K562 (cell line): ENCODE measurements at regions not wholly inside any gene's neighbourhood (a gene's known extent, or its start where the extent isn't known, plus 50 kb on each side); places are given as distances from the start of the nearest gene placed in this dataset.

Source experiments
- ARID3A ChIP-seq: IDR thresholded peaks from 2 replicates; pipeline ENCODE4 v1.6.1; 2012; ENCODE audit warnings: low read depth, low read length, improper control_type of control experiment, borderline replicate concordance
- ASH1L ChIP-seq: fragments of 450-650 bp; IDR thresholded peaks from 2 replicates; pipeline ENCODE4 v1.6.1; 2018; ENCODE audit warnings: borderline replicate concordance, mild to moderate bottlenecking, low read depth; ENCODE audit not compliant: partially characterized antibody
- CCNT2 ChIP-seq: IDR thresholded peaks from 2 replicates; pipeline ENCODE4 v1.6.1; 2011; ENCODE audit warnings: borderline replicate concordance, low read depth, mild to moderate bottlenecking, moderate library complexity, mixed read lengths, low read length; ENCODE audit not compliant: insufficient read length; ENCODE audit errors: extremely low read depth
- COPS2 ChIP-seq: fragments of 450-650 bp; conservative IDR thresholded peaks from 2 replicates; pipeline ENCODE4 v1.6.1; 2016; ENCODE audit warnings: mild to moderate bottlenecking, moderate library complexity
- DPF2 ChIP-seq: fragments of 450-650 bp; IDR thresholded peaks from 2 replicates; pipeline ENCODE4 v1.6.1; 2016
- MAFK ChIP-seq: IDR thresholded peaks from 2 replicates; pipeline ENCODE4 v1.6.1; 2011; ENCODE audit warnings: low read length, improper control_type of control experiment
- MAX ChIP-seq: sonication (generic); formaldehyde crosslinking; IDR thresholded peaks from 2 replicates; pipeline ENCODE4 v1.9.0; 2022; ENCODE audit warnings: mild to moderate bottlenecking, missing genetic modification reagents
- NR2C1 ChIP-seq, 2 experiments: fragments of 450-650 bp; IDR thresholded peaks; 2 replicates each; pipeline ENCODE4 v1.6.1; 2017; ENCODE audit warnings: mild to moderate bottlenecking in 2 of 2, antibody characterized with exemption in 1 of 2, inconsistent platforms in 1 of 2, missing compliant biosample characterization in 1 of 2, missing genetic modification characterization in 1 of 2
- NRF1 ChIP-seq, 2 experiments: fragments of 450-650 bp; IDR thresholded peaks in 1 of 2; conservative IDR thresholded peaks in 1 of 2; 2 replicates each; pipeline ENCODE4 v1.6.1; 2014; ENCODE audit warnings: mild to moderate bottlenecking in 2 of 2
- RBM25 ChIP-seq: fragments of 200-400 bp; formaldehyde crosslinking; IDR thresholded peaks from 2 replicates; pipeline ENCODE4 v1.6.1; 2018; ENCODE audit warnings: low read length, low read depth, moderate library complexity; ENCODE audit not compliant: severe bottlenecking
- RBM39 ChIP-seq: fragments of 200-400 bp; formaldehyde crosslinking; optimal IDR thresholded peaks from 2 replicates; pipeline ENCODE3; 2018; ENCODE audit warnings: low read depth, low read length
- SPI1 ChIP-seq: IDR thresholded peaks from 2 replicates; pipeline ENCODE4 v1.6.1; 2011; ENCODE audit warnings: low read depth, low read length, control low read depth, borderline replicate concordance
- TRIM24 ChIP-seq, 2 experiments: fragments of 450-650 bp; IDR thresholded peaks; 2 replicates each; pipeline ENCODE4 v1.6.1; 2016
- ZNF253 ChIP-seq: fragments of 250-450 bp; sonication (Bioruptor Pico); conservative IDR thresholded peaks from 2 replicates; pipeline ENCODE4 v1.6.1; 2021; ENCODE audit warnings: mild to moderate bottlenecking
- ZNF354B ChIP-seq: fragments of 250-450 bp; sonication (Bioruptor Pico); IDR thresholded peaks from 2 replicates; pipeline ENCODE4 v1.4.0; 2020
- ZNF384 ChIP-seq: IDR thresholded peaks from 2 replicates; pipeline ENCODE4 v1.6.1; 2012; ENCODE audit warnings: low read depth, low read length, improper control_type of control experiment
- TF ChIP-seq, protein P1 (sequence below): fragments of 250-450 bp; sonication (Bioruptor Pico); IDR thresholded peaks from 2 replicates; pipeline ENCODE4 v1.5.0; 2022; ENCODE audit warnings: mild to moderate bottlenecking
- TF ChIP-seq, protein P2 (sequence below): fragments of 450-650 bp; formaldehyde crosslinking; IDR thresholded peaks from 2 replicates; pipeline ENCODE4 v1.4.0; 2022; ENCODE audit warnings: missing genetic modification characterization
- TF ChIP-seq, protein P3 (sequence below): fragments of 150-350 bp; IDR thresholded peaks from 2 replicates; pipeline ENCODE4 v1.6.1; 2014; ENCODE audit warnings: low read depth, mild to moderate bottlenecking, low read length, borderline replicate concordance

DNA sequence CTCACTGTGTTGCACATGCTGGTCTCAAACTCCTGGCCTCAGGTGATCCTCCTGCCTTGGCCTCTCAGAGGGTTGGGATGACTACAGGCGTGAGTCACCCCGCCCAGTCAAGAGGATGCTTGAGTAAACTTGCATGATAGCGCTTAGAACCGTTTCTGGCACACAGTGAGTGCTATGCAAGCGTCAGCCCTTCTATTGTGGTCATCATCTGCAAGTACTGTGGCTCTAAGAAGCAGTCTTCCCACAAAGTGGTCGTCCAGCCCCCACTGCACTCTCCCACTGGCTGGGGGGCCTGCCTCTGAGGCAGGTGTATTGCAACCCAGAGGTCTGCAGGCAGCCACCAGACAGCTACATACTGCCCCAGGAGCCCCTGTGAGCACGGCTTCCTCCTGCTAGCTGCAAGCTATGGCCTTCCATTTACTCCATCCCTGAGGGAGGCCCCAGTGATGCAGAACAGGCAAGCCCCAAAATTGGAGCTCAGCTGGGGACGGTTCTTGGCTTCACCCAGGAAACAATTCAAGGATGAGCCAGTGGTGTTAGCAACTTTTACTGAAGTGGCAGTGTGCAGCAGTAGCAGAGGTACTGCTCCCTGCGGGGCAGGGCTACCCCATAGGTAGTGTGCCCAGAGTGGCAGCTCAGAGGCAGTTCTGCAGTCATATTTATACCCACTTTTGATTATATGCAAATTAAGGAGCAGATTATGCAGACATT lies 95.4 kb downstream of the LSM3 start (continued):
- TF ChIP-seq, protein P1, sequence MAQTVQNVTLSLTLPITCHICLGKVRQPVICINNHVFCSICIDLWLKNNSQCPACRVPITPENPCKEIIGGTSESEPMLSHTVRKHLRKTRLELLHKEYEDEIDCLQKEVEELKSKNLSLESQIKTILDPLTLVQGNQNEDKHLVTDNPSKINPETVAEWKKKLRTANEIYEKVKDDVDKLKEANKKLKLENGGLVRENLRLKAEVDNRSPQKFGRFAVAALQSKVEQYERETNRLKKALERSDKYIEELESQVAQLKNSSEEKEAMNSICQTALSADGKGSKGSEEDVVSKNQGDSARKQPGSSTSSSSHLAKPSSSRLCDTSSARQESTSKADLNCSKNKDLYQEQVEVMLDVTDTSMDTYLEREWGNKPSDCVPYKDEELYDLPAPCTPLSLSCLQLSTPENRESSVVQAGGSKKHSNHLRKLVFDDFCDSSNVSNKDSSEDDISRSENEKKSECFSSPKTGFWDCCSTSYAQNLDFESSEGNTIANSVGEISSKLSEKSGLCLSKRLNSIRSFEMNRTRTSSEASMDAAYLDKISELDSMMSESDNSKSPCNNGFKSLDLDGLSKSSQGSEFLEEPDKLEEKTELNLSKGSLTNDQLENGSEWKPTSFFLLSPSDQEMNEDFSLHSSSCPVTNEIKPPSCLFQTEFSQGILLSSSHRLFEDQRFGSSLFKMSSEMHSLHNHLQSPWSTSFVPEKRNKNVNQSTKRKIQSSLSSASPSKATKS (CRISPR knock-in tag), result no peak
- no peak for TF ChIP-seq CCNT2
- TF ChIP-seq RBM39, result no peak
- TF ChIP-seq COPS2, result no peak
- TF ChIP-seq SPI1, result no peak
- TF ChIP-seq DPF2, result 0 out of 2 replicates have a peak, but pooled peaks have one; percentile 31
- TF ChIP-seq ASH1L, result no peak
- TF ChIP-seq ZNF384, result no peak
- TF ChIP-seq, protein P2, sequence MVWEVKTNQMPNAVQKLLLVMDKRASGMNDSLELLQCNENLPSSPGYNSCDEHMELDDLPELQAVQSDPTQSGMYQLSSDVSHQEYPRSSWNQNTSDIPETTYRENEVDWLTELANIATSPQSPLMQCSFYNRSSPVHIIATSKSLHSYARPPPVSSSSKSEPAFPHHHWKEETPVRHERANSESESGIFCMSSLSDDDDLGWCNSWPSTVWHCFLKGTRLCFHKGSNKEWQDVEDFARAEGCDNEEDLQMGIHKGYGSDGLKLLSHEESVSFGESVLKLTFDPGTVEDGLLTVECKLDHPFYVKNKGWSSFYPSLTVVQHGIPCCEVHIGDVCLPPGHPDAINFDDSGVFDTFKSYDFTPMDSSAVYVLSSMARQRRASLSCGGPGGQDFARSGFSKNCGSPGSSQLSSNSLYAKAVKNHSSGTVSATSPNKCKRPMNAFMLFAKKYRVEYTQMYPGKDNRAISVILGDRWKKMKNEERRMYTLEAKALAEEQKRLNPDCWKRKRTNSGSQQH (CRISPR knock-in tag), result no peak
- no peak for TF ChIP-seq ARID3A
- TF ChIP-seq TRIM24 (IDR thresholded peaks at IDR 0.05), result no peak
- TF ChIP-seq, protein P3, sequence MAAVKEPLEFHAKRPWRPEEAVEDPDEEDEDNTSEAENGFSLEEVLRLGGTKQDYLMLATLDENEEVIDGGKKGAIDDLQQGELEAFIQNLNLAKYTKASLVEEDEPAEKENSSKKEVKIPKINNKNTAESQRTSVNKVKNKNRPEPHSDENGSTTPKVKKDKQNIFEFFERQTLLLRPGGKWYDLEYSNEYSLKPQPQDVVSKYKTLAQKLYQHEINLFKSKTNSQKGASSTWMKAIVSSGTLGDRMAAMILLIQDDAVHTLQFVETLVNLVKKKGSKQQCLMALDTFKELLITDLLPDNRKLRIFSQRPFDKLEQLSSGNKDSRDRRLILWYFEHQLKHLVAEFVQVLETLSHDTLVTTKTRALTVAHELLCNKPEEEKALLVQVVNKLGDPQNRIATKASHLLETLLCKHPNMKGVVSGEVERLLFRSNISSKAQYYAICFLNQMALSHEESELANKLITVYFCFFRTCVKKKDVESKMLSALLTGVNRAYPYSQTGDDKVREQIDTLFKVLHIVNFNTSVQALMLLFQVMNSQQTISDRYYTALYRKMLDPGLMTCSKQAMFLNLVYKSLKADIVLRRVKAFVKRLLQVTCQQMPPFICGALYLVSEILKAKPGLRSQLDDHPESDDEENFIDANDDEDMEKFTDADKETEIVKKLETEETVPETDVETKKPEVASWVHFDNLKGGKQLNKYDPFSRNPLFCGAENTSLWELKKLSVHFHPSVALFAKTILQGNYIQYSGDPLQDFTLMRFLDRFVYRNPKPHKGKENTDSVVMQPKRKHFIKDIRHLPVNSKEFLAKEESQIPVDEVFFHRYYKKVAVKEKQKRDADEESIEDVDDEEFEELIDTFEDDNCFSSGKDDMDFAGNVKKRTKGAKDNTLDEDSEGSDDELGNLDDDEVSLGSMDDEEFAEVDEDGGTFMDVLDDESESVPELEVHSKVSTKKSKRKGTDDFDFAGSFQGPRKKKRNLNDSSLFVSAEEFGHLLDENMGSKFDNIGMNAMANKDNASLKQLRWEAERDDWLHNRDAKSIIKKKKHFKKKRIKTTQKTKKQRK, result no peak
- TF ChIP-seq ZNF354B, result no peak
- TF ChIP-seq MAX (CRISPR knock-in tag), result peak; percentile 51; the same call in 1 of the 2 replicates
- TF ChIP-seq RBM25, result peak; percentile 17
- no peak for TF ChIP-seq MAFK
- TF ChIP-seq NRF1 (conservative IDR thresholded peaks at IDR 0.05 in 1 of 2, IDR thresholded peaks at IDR 0.05 in 1 of 2), result 0 out of 4 replicates have a peak, but pooled peaks of 1 of the 2 experiments have one; percentile 4
- TF ChIP-seq NR2C1 (IDR thresholded peaks at IDR 0.05), result no peak
- no peak; the same call in 1 of the 2 replicates for TF ChIP-seq NR2C1 (tag; IDR thresholded peaks at IDR 0.05)
- TF ChIP-seq ZNF253, result no peak
